H1 (cell line): ENCODE measurements at regions not wholly inside any gene's neighbourhood (a gene's known extent, or its start where the extent isn't known, plus 50 kb on each side); places are given as distances from the start of the nearest gene placed in this dataset.

Experiments
- CTCF ChIA-PET: fragments of 300-600 bp; sonication (Branson Sonifier 250); formaldehyde crosslinking; loops from one replicate; lab custom pipeline; 2021; ENCODE audit not compliant: partially characterized antibody; lab: Charles Lee
- POLR2A ChIA-PET: fragments of 300-600 bp; sonication (Branson Sonifier 250); formaldehyde crosslinking; loops from one replicate; lab custom pipeline; 2021; ENCODE audit warnings: inconsistent platforms; ENCODE audit not compliant: partially characterized antibody; lab: Charles Lee
- DNase-seq, 2 experiments: peaks; one replicate each; pipeline versions ENCODE4 v3.0.0 to v3.0.0-alpha.2; 2010 to 2022; ENCODE audit warnings: low spot score in 2 of 2, low read depth in 1 of 2, mixed read lengths in 1 of 2
- FAIRE-seq: peaks from 2 replicates; lab custom pipeline; 2011; peaks lifted over from hg19 to GRCh38; lab: Jason Lieb, UNC
- H2AFZ ChIP-seq: 2 replicates; pipeline ENCODE4 v1.8.1; 2012; ENCODE audit warnings: low read length, inconsistent platforms
- H2AK5ac ChIP-seq: 2 replicates; pipeline ENCODE4 v1.6.1; 2013; ENCODE audit warnings: low read depth, low read length
- H2BK120ac ChIP-seq: replicated peaks from 2 replicates; pipeline ENCODE3; 2013; ENCODE audit warnings: low read depth, low read length, inconsistent platforms
- H2BK12ac ChIP-seq: 2 replicates; pipeline ENCODE4 v1.6.1; 2013; ENCODE audit warnings: low read depth, low read length
- H2BK15ac ChIP-seq: 2 replicates; pipeline ENCODE4 v1.6.1; 2013; ENCODE audit warnings: low read length
- H2BK20ac ChIP-seq: 2 replicates; pipeline ENCODE4 v1.6.1; 2013; ENCODE audit warnings: low read length
- H2BK5ac ChIP-seq: 2 replicates; pipeline ENCODE4 v1.6.1; 2013; ENCODE audit warnings: low read depth, low read length
- H3K14ac ChIP-seq: 2 replicates; pipeline ENCODE4 v1.6.1; 2013; ENCODE audit warnings: inconsistent platforms; ENCODE audit not compliant: insufficient read length
- H3K18ac ChIP-seq: 2 replicates; pipeline ENCODE4 v1.6.1; 2013; ENCODE audit warnings: low read length; ENCODE audit errors: extremely low read depth
- H3K23ac ChIP-seq: 2 replicates; pipeline ENCODE4 v1.6.1; 2013; ENCODE audit warnings: inconsistent platforms; ENCODE audit not compliant: insufficient read length
- H3K23me2 ChIP-seq: 2 replicates; pipeline ENCODE4 v1.6.1; 2013; ENCODE audit warnings: low read depth, low read length
- H3K27ac ChIP-seq: 2 replicates; pipeline ENCODE4 v1.6.1; 2011; ENCODE audit warnings: low read depth, low read length, inconsistent platforms
- H3K27me3 ChIP-seq, 4 experiments: replicated peaks in 1 of 4; 1 replicate in 1 of 4; 2 replicates in 3 of 4; pipeline versions ENCODE4 v1.6.1 to v1.8.1; 2011 to 2013; ENCODE audit warnings: low read length in 3 of 4, mild to moderate bottlenecking in 3 of 4, inconsistent platforms in 2 of 4, mixed read lengths in 2 of 4, moderate library complexity in 1 of 4; ENCODE audit not compliant: control insufficient read depth in 3 of 4, insufficient read depth in 3 of 4; ENCODE audit errors: extremely low read depth in 1 of 4
- H3K36me3 ChIP-seq, 4 experiments: 2 replicates each; pipeline versions ENCODE4 v1.6.1 to v1.8.1; 2011 to 2013; ENCODE audit warnings: mild to moderate bottlenecking in 4 of 4, low read length in 3 of 4, moderate library complexity in 2 of 4, control low read depth in 1 of 4, inconsistent platforms in 1 of 4; ENCODE audit not compliant: insufficient read depth in 4 of 4, control insufficient read depth in 2 of 4
- H3K4ac ChIP-seq: replicated peaks from 2 replicates; pipeline ENCODE3; 2013; ENCODE audit warnings: low read length, low read depth, mixed read lengths, inconsistent platforms; ENCODE audit not compliant: insufficient read length
- H3K4me1 ChIP-seq, 4 experiments: replicated peaks in 1 of 4; 1 replicate in 1 of 4; 2 replicates in 3 of 4; pipeline versions ENCODE4 v1.6.1 to v1.8.1; 2011 to 2013; ENCODE audit warnings: low read length in 3 of 4, inconsistent platforms in 2 of 4, mixed read lengths in 1 of 4; ENCODE audit not compliant: insufficient read depth in 4 of 4, control insufficient read depth in 3 of 4
- H3K4me2 ChIP-seq, 2 experiments: 2 replicates each; pipeline versions ENCODE4 v1.6.1 to v1.8.1; 2011 to 2013; ENCODE audit warnings: low read depth in 2 of 2, low read length in 2 of 2, control low read depth in 1 of 2, inconsistent platforms in 1 of 2, mild to moderate bottlenecking in 1 of 2; ENCODE audit not compliant: insufficient read depth in 1 of 2
- H3K4me3 ChIP-seq, 4 experiments: fragments of 200-600, 300-600 bp in 1 of 4; sonication (generic), shearing (Covaris generic), sonication (Bioruptor Twin) in 1 of 4; 2 replicates each; pipeline versions ENCODE4 v1.5.1 to v1.8.1; 2011 to 2016; ENCODE audit warnings: low read length in 4 of 4, low read depth in 3 of 4, control low read depth in 2 of 4, inconsistent platforms in 2 of 4, mild to moderate bottlenecking in 2 of 4, mixed read lengths in 1 of 4, moderate library complexity in 1 of 4; ENCODE audit not compliant: insufficient read depth in 2 of 4; ENCODE audit errors: extremely low read depth in 1 of 4
- H3K56ac ChIP-seq: replicated peaks from 2 replicates; pipeline ENCODE3; 2013; ENCODE audit warnings: low read depth, mild to moderate bottlenecking, mixed read lengths, low read length, inconsistent platforms; ENCODE audit not compliant: insufficient read length
- H3K79me1 ChIP-seq: 2 replicates; pipeline ENCODE4 v1.6.1; 2013; ENCODE audit warnings: low read depth, low read length, control low read depth
- H3K79me2 ChIP-seq, 2 experiments: 2 replicates each; pipeline versions ENCODE4 v1.6.1 to v1.8.1; 2012 to 2013; ENCODE audit warnings: low read length in 2 of 2, mild to moderate bottlenecking in 2 of 2, inconsistent platforms in 1 of 2; ENCODE audit not compliant: insufficient read depth in 2 of 2, control insufficient read depth in 1 of 2
- H3K9ac ChIP-seq, 4 experiments: replicated peaks in 1 of 4; 1 replicate in 1 of 4; 2 replicates in 3 of 4; pipeline versions ENCODE4 v1.6.1 to v1.8.1; 2011 to 2013; ENCODE audit warnings: low read depth in 3 of 4, low read length in 3 of 4, control low read depth in 2 of 4, mild to moderate bottlenecking in 2 of 4, moderate library complexity in 2 of 4, inconsistent platforms in 1 of 4; ENCODE audit errors: extremely low read depth in 1 of 4
- H3K9me3 ChIP-seq, 2 experiments: 2 replicates each; pipeline versions ENCODE4 v1.6.1 to v1.8.1; 2012 to 2013; ENCODE audit warnings: mild to moderate bottlenecking in 2 of 2, moderate library complexity in 2 of 2, control low read depth in 1 of 2, inconsistent platforms in 1 of 2, low read depth in 1 of 2, low read length in 1 of 2, mixed read lengths in 1 of 2; ENCODE audit not compliant: insufficient read depth in 2 of 2
- H4K20me1 ChIP-seq, 2 experiments: replicated peaks in 1 of 2; 2 replicates each; pipeline versions ENCODE3 to v1.8.1; 2011 to 2013; ENCODE audit warnings: inconsistent platforms in 2 of 2, low read length in 2 of 2, mild to moderate bottlenecking in 1 of 2; ENCODE audit not compliant: insufficient read depth in 2 of 2, control insufficient read depth in 1 of 2
- H4K5ac ChIP-seq: 2 replicates; pipeline ENCODE4 v1.6.1; 2013; ENCODE audit warnings: low read length, low read depth, mixed read lengths, inconsistent platforms; ENCODE audit not compliant: insufficient read length
- H4K8ac ChIP-seq: 2 replicates; pipeline ENCODE4 v1.8.0; 2013; ENCODE audit warnings: mild to moderate bottlenecking, moderate library complexity, low read length, inconsistent platforms; ENCODE audit not compliant: insufficient read depth; ENCODE audit errors: extremely low read depth
- H4K91ac ChIP-seq: replicated peaks from 2 replicates; pipeline ENCODE3; 2013; ENCODE audit warnings: low read length, mixed read lengths, inconsistent platforms; ENCODE audit not compliant: insufficient read length
- ASH2L ChIP-seq: fragments of 200-600, 300-600 bp; sonication (generic); IDR thresholded peaks from one replicate; pipeline ENCODE4 v1.7.1; 2017; ENCODE audit warnings: low read length
- BACH1 ChIP-seq: IDR thresholded peaks from 2 replicates; pipeline ENCODE4 v1.6.1; 2012; ENCODE audit warnings: low read length, improper control_type of control experiment
- CTBP2 ChIP-seq: IDR thresholded peaks from 2 replicates; pipeline ENCODE4 v1.7.0; 2011; ENCODE audit warnings: borderline replicate concordance, mild to moderate bottlenecking, moderate library complexity, mixed read lengths, low read length; ENCODE audit not compliant: insufficient read depth, insufficient read length
- HDAC6 ChIP-seq: IDR thresholded peaks from one replicate; pipeline ENCODE4 v1.7.1; 2012; ENCODE audit warnings: low read depth, mild to moderate bottlenecking, inconsistent platforms, low read length, moderate library complexity
- KDM1A ChIP-seq: fragments of 200-600, 300-600 bp; sonication (generic); IDR thresholded peaks from 2 replicates; pipeline ENCODE4 v1.7.1; 2016; ENCODE audit warnings: mild to moderate bottlenecking, low read length, borderline replicate concordance
- KDM5A ChIP-seq: fragments of 200-600 bp; IDR thresholded peaks from 2 replicates; pipeline ENCODE4 v1.7.1; 2012; ENCODE audit warnings: mild to moderate bottlenecking, low read length, inconsistent platforms, mixed read lengths
- MAFK ChIP-seq: IDR thresholded peaks from 2 replicates; pipeline ENCODE4 v1.6.1; 2012; ENCODE audit warnings: low read depth, mild to moderate bottlenecking, improper control_type of control experiment, low read length
- POU5F1 ChIP-seq: IDR thresholded peaks from 2 replicates; pipeline ENCODE4 v1.6.1; 2011; ENCODE audit warnings: low read depth, mild to moderate bottlenecking, low read length, moderate library complexity
- RFX5 ChIP-seq: IDR thresholded peaks from 2 replicates; pipeline ENCODE4 v1.6.1; 2011; ENCODE audit warnings: low read depth, low read length, improper control_type of control experiment, borderline replicate concordance
- RNF2 ChIP-seq: fragments of 200-900, 300-1000 bp; sonication (generic); IDR thresholded peaks from 2 replicates; pipeline ENCODE4 v1.7.1; 2016; ENCODE audit warnings: borderline replicate concordance, low read depth, mild to moderate bottlenecking, antibody characterized with exemption, low read length; ENCODE audit not compliant: poor library complexity, severe bottlenecking; ENCODE audit errors: missing control alignments
- SP1 ChIP-seq: IDR thresholded peaks from 2 replicates; pipeline ENCODE4 v1.6.1; 2011; ENCODE audit warnings: low read depth, low read length
- SRF ChIP-seq: IDR thresholded peaks from 2 replicates; pipeline ENCODE4 v1.6.1; 2011; ENCODE audit warnings: mild to moderate bottlenecking, low read depth, low read length, moderate library complexity
- WGBS, 2 experiments: shearing (Covaris generic) in 1 of 2; methylation state at CpG; one replicate each; pipeline versions ENCODE4 v1.1.6 to v1.1.7; 2013 to 2015; ENCODE audit warnings: low lambda C conversion rate in 2 of 2, mixed read lengths in 2 of 2, inconsistent platforms in 1 of 2, low coverage in 1 of 2, missing lambda C conversion rate in 1 of 2; ENCODE audit not compliant: insufficient replicate concordance in 2 of 2, insufficient coverage in 1 of 2, insufficient read length in 1 of 2; ENCODE audit errors: extremely low coverage in 1 of 2, missing lambda C conversion rate in 1 of 2; 5-methylcytosine and 5-hydroxymethylcytosine counted together

DNA sequence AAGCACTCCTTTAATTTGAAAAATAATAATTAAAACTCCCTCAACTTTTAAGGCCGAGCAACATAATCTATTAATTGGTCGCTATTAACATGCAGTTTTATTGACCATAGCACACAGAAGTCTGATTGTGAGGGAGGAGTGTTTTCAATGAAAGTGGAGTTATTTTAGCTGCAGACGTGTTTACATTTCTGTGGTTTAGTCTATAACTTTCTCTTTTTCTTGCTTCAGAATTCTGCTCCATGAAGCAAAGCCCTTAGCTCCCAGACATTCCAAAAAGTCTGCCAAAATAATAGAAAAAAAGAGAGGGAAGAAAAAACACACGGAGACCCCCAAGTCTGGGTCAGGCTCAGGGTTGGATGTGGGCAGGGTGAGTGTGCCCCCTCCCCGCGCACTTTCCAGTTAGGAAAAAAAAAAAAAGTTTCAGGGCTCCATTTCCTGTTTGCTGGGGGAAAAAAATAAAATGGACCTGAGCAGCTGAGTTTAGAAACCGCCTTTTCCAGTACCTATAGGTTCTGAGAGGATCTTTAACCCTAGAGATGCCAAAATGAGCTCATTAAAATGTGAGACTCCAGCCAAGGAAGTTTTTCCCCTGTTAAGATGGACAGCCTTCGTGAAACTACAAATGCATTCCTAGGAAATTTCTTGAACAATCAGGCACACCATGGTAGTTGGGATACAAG is 143.7 kb upstream of the ETS2 start:
- no peak overlapping the region for H2BK12ac ChIP-seq
- WGBS, 2 experiments = 19% methylated on average over 7 of the region's 8 CpGs; no CpG with 5 or more reads in 1 of the 2 experiments

More for the DNA sequence above, 143.7 kb upstream of the ETS2 start:
- Histone ChIP-seq H3K4me1 (peaks cover 3 to 16% (median 6%) of the 10 kb centered on the region in 4 experiments; a peak in 6 of 7 replicates), H2BK20ac (no peak overlapping the region), H3K79me1 (no peaks in the 10 kb centered on the region), H2AFZ (no peak overlapping the region), H2AK5ac (no peak overlapping the region), H4K5ac (no peak overlapping the region), H3K4me3 (peak overlapping the region in 2 of 4 experiments; percentile 51 to 61; a peak in 3 of 8 replicates), H3K23ac (no peak overlapping the region), H3K9ac (no peak overlapping the region), H3K4ac (no peak overlapping the region), H2BK5ac (no peak overlapping the region), H3K79me2 (no peaks in the 10 kb centered on the region), H3K27me3 (peaks cover 6 to 28% (median 21%) of the 10 kb centered on the region in 4 experiments; a peak in 6 of 7 replicates), H3K56ac (no peak overlapping the region), H4K20me1 (no peaks in the 10 kb centered on the region), H2BK15ac (no peak overlapping the region), H3K9me3 (no peaks in the 10 kb centered on the region), H3K4me2 (peak overlapping the region; percentile 76 to 78), H2BK120ac (no peak overlapping the region), H4K8ac (no peak overlapping the region), H3K27ac (no peak overlapping the region), H4K91ac (no peak overlapping the region), H3K14ac (no peak overlapping the region), H3K36me3 (no peaks in the 10 kb centered on the region), H3K18ac (no peak overlapping the region), H3K23me2 (peaks cover 18% of the 10 kb centered on the region; the same call in 1 of the 2 replicates)
- ChIA-PET CTCF (interaction anchor here (0.6 to 0.9 kb wide), 6 partner anchors 37 to 1007 kb away, joined by 3 to 4 read pairs (median 3); no protein-coding TSS in a partner anchor), POLR2A (interaction anchor here (1.2 kb wide), 1 partner anchor 19 kb away, joined by 3 read pairs; no protein-coding TSS in a partner anchor)
- DNase-seq = no peak
- TF ChIP-seq KDM5A (no peak), MAFK (no peak), POU5F1 (no peak), CTBP2 (no peak), ASH2L (no peak), RFX5 (no peak), HDAC6 (no peak), KDM1A (no peak), SRF (no peak), SP1 (no peak), RNF2 (no peak), BACH1 (no peak)
- no peak for FAIRE-seq
